ENCODE measurements at regions not wholly inside any gene's neighbourhood (a gene's known extent, or its start where the extent isn't known, plus 50 kb on each side); places are given as distances from the start of the nearest gene placed in this dataset.

GRCh38 chr20:20780127-20780824 lies 67.8 kb upstream of the RALGAPA2 start:
- no peak overlapping the region for H3K4me3 ChIP-seq
- no peaks in the 10 kb centered on the region for H3K36me3 ChIP-seq
- no peaks in the 10 kb centered on the region for H3K4me1 ChIP-seq
- intact Hi-C loops (cut with DNase I), result no loop called here
- no peaks in the 10 kb centered on the region for H3K27me3 ChIP-seq
- H3K27ac ChIP-seq, result no peak overlapping the region
- no peaks in the 10 kb centered on the region for H3K9me3 ChIP-seq
- no peak for TF ChIP-seq CTCF (IDR thresholded peaks at IDR 0.05)
- DNase-seq (ENCODE audit: low spot score in 2 of 2), result peak; percentile 27 to 84

- H3K4me3 ChIP-seq, result no peak overlapping the region
- DNase-seq (ENCODE audit: low spot score in 2 of 2), result no peak
- H3K27me3 ChIP-seq, result no peaks in the 10 kb centered on the region
- no peaks in the 10 kb centered on the region for H3K4me1 ChIP-seq
- intact Hi-C loops (cut with DNase I), result no loop called here
- no peak for TF ChIP-seq CTCF (IDR thresholded peaks at IDR 0.05)
- H3K27ac ChIP-seq, result no peak overlapping the region
- no peaks in the 10 kb centered on the region for H3K9me3 ChIP-seq
- H3K36me3 ChIP-seq, result no peaks in the 10 kb centered on the region
Measured at GRCh38 chr20:20778676-20779075, 66.2 kb upstream of the RALGAPA2 start.

- Histone ChIP-seq H3K9me3 (no peaks in the 10 kb centered on the region), H3K36me3 (no peaks in the 10 kb centered on the region), H3K27me3 (no peaks in the 10 kb centered on the region), H3K27ac (no peak overlapping the region), H3K4me1 (no peaks in the 10 kb centered on the region), H3K4me3 (no peak overlapping the region)
- no peak for DNase-seq (ENCODE audit: low spot score in 2 of 2)
- intact Hi-C loops (cut with DNase I), result no loop called here
- no peak for TF ChIP-seq CTCF (IDR thresholded peaks at IDR 0.05)
Measured at GRCh38 chr20:20772497-20773085, 60.1 kb upstream of the RALGAPA2 start.

GRCh38 chr20:20768202-20768815 lies 55.9 kb upstream of the RALGAPA2 start:
- no peak overlapping the region for H3K4me3 ChIP-seq
- no peaks in the 10 kb centered on the region for H3K36me3 ChIP-seq
- intact Hi-C loops (cut with DNase I), result loop anchor here (10.0 kb wide), 1 partner anchor 84 kb away; no protein-coding TSS in a partner anchor
- DNase-seq (ENCODE audit: low spot score in 2 of 2), result no peak
- H3K4me1 ChIP-seq, result no peaks in the 10 kb centered on the region
- TF ChIP-seq CTCF (IDR thresholded peaks at IDR 0.05), result no peak
- no peak overlapping the region for H3K27ac ChIP-seq
- H3K9me3 ChIP-seq, result no peaks in the 10 kb centered on the region
- no peaks in the 10 kb centered on the region for H3K27me3 ChIP-seq

- no peaks in the 10 kb centered on the region for H3K9me3 ChIP-seq
- no peak for TF ChIP-seq CTCF (IDR thresholded peaks at IDR 0.05)
- intact Hi-C loops (cut with DNase I), result loop anchor here (10.0 kb wide), 1 partner anchor 81 kb away; no protein-coding TSS in a partner anchor
- H3K36me3 ChIP-seq, result no peaks in the 10 kb centered on the region
- no peak overlapping the region for H3K27ac ChIP-seq
- DNase-seq (ENCODE audit: low spot score in 2 of 2), result no peak
- H3K4me1 ChIP-seq, result no peaks in the 10 kb centered on the region
- H3K27me3 ChIP-seq, result no peaks in the 10 kb centered on the region
- H3K4me3 ChIP-seq, result no peak overlapping the region
Measured at GRCh38 chr20:20765696-20766365, 53.4 kb upstream of the RALGAPA2 start.
